PC-3 (cell line): ENCODE measurements at regions not wholly inside any gene's neighbourhood (a gene's known extent, or its start where the extent isn't known, plus 50 kb on each side); places are given as distances from the start of the nearest gene placed in this dataset.
"Not testable (repeated sequence)": the region's sequence is repeated elsewhere in the genome, so short reads cannot be mapped to it uniquely, and the experiment has no call there.

Experiments
- ATAC-seq: fragments of 200-7000 bp; cut with Tn5 transposase; 2 replicates; pipeline ENCODE4 v1.9.1; 2020; ENCODE audit warnings: mild to moderate bottlenecking, moderate library complexity
- BruUV-seq: library from RNA; stranded (reverse); fragments of 400-500 nt; replicated peaks from 2 replicates; lab custom pipeline; 2021; lab: Mats Ljungman, UMichigan
- CTCF ChIA-PET: fragments of 300-600 bp; sonication (Branson Sonifier 250); formaldehyde crosslinking; loops from one replicate; lab custom pipeline; 2022; ENCODE audit warnings: antibody characterized with exemption; lab: Charles Lee
- POLR2A ChIA-PET: fragments of 300-600 bp; sonication (Branson Sonifier 250); formaldehyde crosslinking; loops from one replicate; lab custom pipeline; 2022; ENCODE audit warnings: antibody characterized with exemption; ENCODE audit not compliant: unreplicated experiment; lab: Charles Lee
- DNase-seq: peaks from one replicate; pipeline ENCODE4 v3.0.0-alpha.2; 2015
- H2AFZ ChIP-seq: fragments of 300-600 bp; sonication (generic); 2 replicates; pipeline ENCODE4 v1.6.0; 2016; ENCODE audit warnings: antibody characterized with exemption, low read length
- H3F3A ChIP-seq: fragments of 300-600 bp; sonication (generic); one replicate; pipeline ENCODE4 v1.6.0; 2017; ENCODE audit warnings: antibody characterized with exemption, low read length, control low read depth, mild to moderate bottlenecking; ENCODE audit not compliant: unreplicated experiment
- H3K27ac ChIP-seq: fragments of 300-600 bp; sonication (generic); 2 replicates; pipeline ENCODE4 v1.5.1; 2016; ENCODE audit warnings: mild to moderate bottlenecking, low read length
- H3K27me3 ChIP-seq: fragments of 300-600 bp; sonication (generic); 2 replicates; pipeline ENCODE4 v1.6.1; 2016; ENCODE audit warnings: low read length, mixed read lengths
- H3K36me3 ChIP-seq: fragments of 300-600 bp; sonication (generic); 2 replicates; pipeline ENCODE4 v1.6.1; 2016; ENCODE audit warnings: low read depth, mixed run types, low read length, mixed read lengths
- H3K4me1 ChIP-seq: fragments of 300-600 bp; sonication (generic); 2 replicates; pipeline ENCODE4 v1.5.1; 2016; ENCODE audit warnings: low read length; ENCODE audit not compliant: insufficient read depth
- H3K4me2 ChIP-seq: fragments of 300-600 bp; sonication (generic); 2 replicates; pipeline ENCODE4 v1.6.0; 2016; ENCODE audit warnings: low read length
- H3K4me3 ChIP-seq: fragments of 300-600 bp; sonication (generic); 2 replicates; pipeline ENCODE4 v1.5.1; 2016; ENCODE audit warnings: mild to moderate bottlenecking, low read length, mixed read lengths
- H3K79me2 ChIP-seq: fragments of 300-600 bp; sonication (generic); 2 replicates; pipeline ENCODE4 v1.6.1; 2017; ENCODE audit warnings: low read length, mixed read lengths
- H3K9ac ChIP-seq: fragments of 300-600 bp; sonication (generic); 2 replicates; pipeline ENCODE4 v1.6.0; 2016; ENCODE audit warnings: mild to moderate bottlenecking, low read length
- H3K9me2 ChIP-seq: fragments of 300-600 bp; sonication (generic); replicated peaks from 2 replicates; pipeline ENCODE4 v1.6.1; 2016; ENCODE audit warnings: mixed run types, low read length, mixed read lengths
- H3K9me3 ChIP-seq: fragments of 300-600 bp; sonication (generic); 2 replicates; pipeline ENCODE4 v1.6.1; 2016; ENCODE audit warnings: low read length, mixed read lengths
- H4K20me1 ChIP-seq: fragments of 300-600 bp; sonication (generic); 2 replicates; pipeline ENCODE4 v1.6.1; 2016; ENCODE audit warnings: low read length, mixed read lengths
- EZH2 ChIP-seq: fragments of 300-600 bp; sonication (generic); IDR thresholded peaks from one replicate; pipeline ENCODE4 v1.6.1; 2017; ENCODE audit warnings: antibody characterized with exemption, mild to moderate bottlenecking, low read length; ENCODE audit not compliant: unreplicated experiment
- EZH2phosphoT487 ChIP-seq: fragments of 300-600 bp; sonication (generic); IDR thresholded peaks from 2 replicates; pipeline ENCODE4 v1.6.1; 2018; ENCODE audit warnings: mild to moderate bottlenecking, antibody characterized with exemption, low read length, borderline replicate concordance
- intact Hi-C: fragments of 100-400 bp; cut with micrococcal nuclease; formaldehyde crosslinking; loops from 2 replicates; pipeline ENCODE4 v1.9.0; 2023
- TF ChIP-seq, protein P1 (sequence below): fragments of 300-600 bp; sonication (generic); conservative IDR thresholded peaks from 2 replicates; pipeline ENCODE4 v1.5.1; 2017; ENCODE audit warnings: antibody characterized with exemption, low read depth, mild to moderate bottlenecking, low read length

DNA sequence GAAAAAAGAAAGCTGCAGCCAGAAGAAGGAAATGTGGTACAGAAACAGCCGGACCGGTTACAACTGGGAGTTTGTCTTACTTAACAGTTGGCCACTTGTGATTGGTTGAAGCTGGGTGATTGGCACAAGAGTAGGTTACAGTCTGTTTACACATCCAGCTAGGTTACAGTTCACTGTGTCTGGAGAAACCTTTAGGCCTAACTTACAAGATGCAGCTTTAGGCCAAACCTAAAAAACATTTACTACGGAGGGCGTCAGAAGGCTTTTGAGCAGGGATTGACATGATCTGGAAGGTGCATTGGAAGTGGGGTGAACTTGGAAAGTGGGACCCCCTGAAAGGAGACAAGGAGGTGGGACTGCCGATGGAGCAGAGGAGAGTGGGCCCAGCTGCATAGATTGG, 122.3 kb downstream of the BANF2 start:
- Histone ChIP-seq H2AFZ (no peak overlapping the region), H3K4me2 (no peak overlapping the region), H3K4me1 (peaks cover 12% of the 10 kb centered on the region), H3F3A (no peaks in the 10 kb centered on the region), H4K20me1 (no peaks in the 10 kb centered on the region), H3K36me3 (no peaks in the 10 kb centered on the region), H3K4me3 (no peak overlapping the region), H3K9me3 (no peaks in the 10 kb centered on the region), H3K79me2 (no peaks in the 10 kb centered on the region), H3K9ac (no peak overlapping the region), H3K27me3 (no peaks in the 10 kb centered on the region), H3K9me2 (no peaks in the 10 kb centered on the region), H3K27ac (no peak overlapping the region)
- no peak for TF ChIP-seq EZH2
- TF ChIP-seq, protein P1, sequence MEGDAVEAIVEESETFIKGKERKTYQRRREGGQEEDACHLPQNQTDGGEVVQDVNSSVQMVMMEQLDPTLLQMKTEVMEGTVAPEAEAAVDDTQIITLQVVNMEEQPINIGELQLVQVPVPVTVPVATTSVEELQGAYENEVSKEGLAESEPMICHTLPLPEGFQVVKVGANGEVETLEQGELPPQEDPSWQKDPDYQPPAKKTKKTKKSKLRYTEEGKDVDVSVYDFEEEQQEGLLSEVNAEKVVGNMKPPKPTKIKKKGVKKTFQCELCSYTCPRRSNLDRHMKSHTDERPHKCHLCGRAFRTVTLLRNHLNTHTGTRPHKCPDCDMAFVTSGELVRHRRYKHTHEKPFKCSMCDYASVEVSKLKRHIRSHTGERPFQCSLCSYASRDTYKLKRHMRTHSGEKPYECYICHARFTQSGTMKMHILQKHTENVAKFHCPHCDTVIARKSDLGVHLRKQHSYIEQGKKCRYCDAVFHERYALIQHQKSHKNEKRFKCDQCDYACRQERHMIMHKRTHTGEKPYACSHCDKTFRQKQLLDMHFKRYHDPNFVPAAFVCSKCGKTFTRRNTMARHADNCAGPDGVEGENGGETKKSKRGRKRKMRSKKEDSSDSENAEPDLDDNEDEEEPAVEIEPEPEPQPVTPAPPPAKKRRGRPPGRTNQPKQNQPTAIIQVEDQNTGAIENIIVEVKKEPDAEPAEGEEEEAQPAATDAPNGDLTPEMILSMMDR = no peak
- no peak for TF ChIP-seq EZH2phosphoT487
- intact Hi-C loops = no loop called here
- ChIA-PET POLR2A (no interaction called here), CTCF (interaction anchor here (0.8 kb wide), 1 partner anchor 12 kb away, joined by 3 read pairs; no protein-coding TSS in a partner anchor)
- BruUV-seq = no TSS peak
- ATAC-seq (peak; percentile 65), DNase-seq (peak; percentile 62)

DNA sequence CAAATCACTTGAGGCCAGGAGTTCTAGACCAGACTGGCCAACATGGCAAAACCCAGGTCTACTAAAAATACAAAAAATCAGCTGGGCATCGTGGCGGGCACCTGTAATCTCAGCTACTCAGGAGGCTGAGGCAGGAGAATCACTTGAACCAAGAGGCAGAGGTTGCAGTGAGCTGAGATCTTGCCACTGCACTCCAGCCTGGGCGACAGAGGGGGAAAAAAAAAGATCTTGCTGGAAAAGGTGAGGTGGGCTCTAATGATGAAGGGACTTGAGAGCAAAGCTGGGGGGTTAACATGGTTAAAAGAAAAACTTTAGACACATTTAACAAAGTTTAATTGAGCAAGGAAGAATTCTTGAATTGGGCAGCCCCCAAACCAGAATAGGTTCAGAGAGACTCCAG, 121.8 kb downstream of the BANF2 start:
- H3K9me3 ChIP-seq, DNase-seq, H3K4me2 ChIP-seq, H3K9ac ChIP-seq, H3K4me3 ChIP-seq, POLR2A ChIA-PET, H3K27ac ChIP-seq, H3F3A ChIP-seq, ATAC-seq, H3K79me2 ChIP-seq, H3K27me3 ChIP-seq, intact Hi-C loops, H2AFZ ChIP-seq, H3K36me3 ChIP-seq, H4K20me1 ChIP-seq, BruUV-seq, H3K9me2 ChIP-seq: not testable (repeated sequence)
- H3K4me1 ChIP-seq = peaks cover 11% of the 10 kb centered on the region
- CTCF ChIA-PET = interaction anchor here (0.8 kb wide), 1 partner anchor 13 kb away, joined by 3 read pairs; no protein-coding TSS in a partner anchor

DNA sequence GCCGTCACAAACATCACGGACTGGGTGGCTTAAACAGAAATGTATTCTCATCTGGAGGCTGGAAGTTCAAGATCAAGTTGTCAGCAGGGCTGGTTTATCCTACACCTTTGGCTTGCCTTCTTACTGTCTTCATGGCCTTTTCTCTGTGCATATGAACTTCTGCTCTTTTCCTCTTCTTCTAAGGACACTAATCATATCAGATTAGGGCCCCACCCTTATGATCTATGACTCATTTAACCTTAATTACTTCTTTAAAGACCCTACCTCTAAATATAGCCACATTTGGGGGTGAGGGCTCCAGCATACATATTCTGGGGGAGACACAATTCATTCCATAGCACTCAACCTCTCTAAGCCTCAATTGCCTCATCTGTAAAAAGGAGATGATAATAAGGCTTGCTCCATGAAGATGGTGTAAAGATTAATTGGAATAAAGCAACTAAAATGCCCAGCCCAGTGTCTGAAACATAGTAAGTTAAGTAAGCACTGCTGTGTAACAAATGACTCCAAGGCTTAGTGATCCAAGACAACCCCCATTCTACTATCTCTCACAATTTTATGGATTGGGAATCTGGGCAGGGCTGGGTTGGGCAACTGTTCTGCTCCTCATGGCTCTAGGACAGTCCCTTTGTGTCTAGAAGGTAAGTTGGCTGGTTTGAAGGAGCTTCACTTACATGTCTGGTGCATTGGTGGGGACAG, 119.8 kb downstream of the BANF2 start:
- ChIA-PET CTCF (no interaction called here), POLR2A (no interaction called here)
- no peaks in the 10 kb centered on the region for H3K4me1 ChIP-seq
- no peaks in the 10 kb centered on the region for H4K20me1 ChIP-seq
- BruUV-seq = no TSS peak
- H3K27me3 ChIP-seq = no peaks in the 10 kb centered on the region
- no peak overlapping the region for H3K4me3 ChIP-seq
- H3K9me3 ChIP-seq = no peaks in the 10 kb centered on the region
- H3F3A ChIP-seq = no peaks in the 10 kb centered on the region
- no peak overlapping the region for H3K27ac ChIP-seq
- ATAC-seq (no peak), DNase-seq (no peak)
- no peaks in the 10 kb centered on the region for H3K36me3 ChIP-seq
- no peak overlapping the region for H3K4me2 ChIP-seq
- no peak overlapping the region for H3K9ac ChIP-seq
- no peaks in the 10 kb centered on the region for H3K9me2 ChIP-seq
- H3K79me2 ChIP-seq = no peaks in the 10 kb centered on the region
- H2AFZ ChIP-seq = no peak overlapping the region
- intact Hi-C loops = no loop called here
- no peak for TF ChIP-seq EZH2
